ENCODE measurements at regions not wholly inside any gene's neighbourhood (a gene's known extent, or its start where the extent isn't known, plus 50 kb on each side); places are given as distances from the start of the nearest gene placed in this dataset.

DNA sequence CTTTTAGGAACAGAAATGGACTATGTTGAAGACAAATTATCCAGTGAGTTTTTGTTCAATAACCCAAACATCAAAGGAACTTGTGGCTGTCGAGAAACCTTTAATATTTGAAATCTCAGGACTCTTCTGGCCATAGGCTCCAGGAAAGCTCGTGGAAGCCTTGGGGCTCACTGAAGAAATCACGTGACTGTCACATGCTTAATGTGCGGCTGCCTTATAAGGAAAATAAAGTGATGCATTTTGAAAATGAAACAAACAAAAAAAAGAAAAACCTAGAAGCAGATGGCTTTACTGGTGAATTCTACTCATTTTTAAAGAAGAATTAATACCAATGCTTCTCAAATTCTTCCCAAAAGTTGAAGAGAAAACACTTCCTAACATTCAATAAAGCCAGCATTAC lies 228.4 kb upstream of the RAB4A start:
- no peak for TF ChIP-seq POLR2A (IDR thresholded peaks at IDR 0.05)
- TF ChIP-seq CTCF (IDR thresholded peaks at IDR 0.05 in 4 of 5, conservative IDR thresholded peaks at IDR 0.05 in 1 of 5), result no peak

Measured in gastrocnemius medialis (tissue), 4 donors.